ENCODE measurements at regions not wholly inside any gene's neighbourhood (a gene's known extent, or its start where the extent isn't known, plus 50 kb on each side); places are given as distances from the start of the nearest gene placed in this dataset.
A peak's percentile ranks its signal among the peaks of the same experiment; 100 is the strongest.

DNA sequence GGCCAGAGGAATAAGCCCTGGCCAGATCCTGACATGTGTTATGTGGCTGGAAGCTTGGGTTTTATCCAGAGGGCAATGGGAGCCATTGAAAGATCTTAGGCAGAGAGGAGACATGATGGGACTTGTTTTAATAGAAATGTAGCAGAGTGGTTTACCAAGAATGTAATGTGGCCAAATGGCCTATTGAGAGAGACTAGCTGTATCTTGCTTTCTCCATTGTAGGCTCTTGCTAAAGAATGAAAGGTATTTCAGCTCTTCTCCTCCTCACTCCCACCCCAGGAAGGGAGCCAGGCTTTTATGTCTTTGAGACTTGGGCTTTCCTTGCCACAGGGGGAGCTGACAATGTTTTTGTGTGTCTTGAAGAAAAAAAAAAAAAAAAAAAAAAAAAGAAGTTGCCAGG is 82.3 kb downstream of the TRIM29 start:
- no peak for TF ChIP-seq EZH2 (IDR thresholded peaks at IDR 0.05; ENCODE audit: low read depth, unreplicated experiment)
- TF ChIP-seq, protein P1, sequence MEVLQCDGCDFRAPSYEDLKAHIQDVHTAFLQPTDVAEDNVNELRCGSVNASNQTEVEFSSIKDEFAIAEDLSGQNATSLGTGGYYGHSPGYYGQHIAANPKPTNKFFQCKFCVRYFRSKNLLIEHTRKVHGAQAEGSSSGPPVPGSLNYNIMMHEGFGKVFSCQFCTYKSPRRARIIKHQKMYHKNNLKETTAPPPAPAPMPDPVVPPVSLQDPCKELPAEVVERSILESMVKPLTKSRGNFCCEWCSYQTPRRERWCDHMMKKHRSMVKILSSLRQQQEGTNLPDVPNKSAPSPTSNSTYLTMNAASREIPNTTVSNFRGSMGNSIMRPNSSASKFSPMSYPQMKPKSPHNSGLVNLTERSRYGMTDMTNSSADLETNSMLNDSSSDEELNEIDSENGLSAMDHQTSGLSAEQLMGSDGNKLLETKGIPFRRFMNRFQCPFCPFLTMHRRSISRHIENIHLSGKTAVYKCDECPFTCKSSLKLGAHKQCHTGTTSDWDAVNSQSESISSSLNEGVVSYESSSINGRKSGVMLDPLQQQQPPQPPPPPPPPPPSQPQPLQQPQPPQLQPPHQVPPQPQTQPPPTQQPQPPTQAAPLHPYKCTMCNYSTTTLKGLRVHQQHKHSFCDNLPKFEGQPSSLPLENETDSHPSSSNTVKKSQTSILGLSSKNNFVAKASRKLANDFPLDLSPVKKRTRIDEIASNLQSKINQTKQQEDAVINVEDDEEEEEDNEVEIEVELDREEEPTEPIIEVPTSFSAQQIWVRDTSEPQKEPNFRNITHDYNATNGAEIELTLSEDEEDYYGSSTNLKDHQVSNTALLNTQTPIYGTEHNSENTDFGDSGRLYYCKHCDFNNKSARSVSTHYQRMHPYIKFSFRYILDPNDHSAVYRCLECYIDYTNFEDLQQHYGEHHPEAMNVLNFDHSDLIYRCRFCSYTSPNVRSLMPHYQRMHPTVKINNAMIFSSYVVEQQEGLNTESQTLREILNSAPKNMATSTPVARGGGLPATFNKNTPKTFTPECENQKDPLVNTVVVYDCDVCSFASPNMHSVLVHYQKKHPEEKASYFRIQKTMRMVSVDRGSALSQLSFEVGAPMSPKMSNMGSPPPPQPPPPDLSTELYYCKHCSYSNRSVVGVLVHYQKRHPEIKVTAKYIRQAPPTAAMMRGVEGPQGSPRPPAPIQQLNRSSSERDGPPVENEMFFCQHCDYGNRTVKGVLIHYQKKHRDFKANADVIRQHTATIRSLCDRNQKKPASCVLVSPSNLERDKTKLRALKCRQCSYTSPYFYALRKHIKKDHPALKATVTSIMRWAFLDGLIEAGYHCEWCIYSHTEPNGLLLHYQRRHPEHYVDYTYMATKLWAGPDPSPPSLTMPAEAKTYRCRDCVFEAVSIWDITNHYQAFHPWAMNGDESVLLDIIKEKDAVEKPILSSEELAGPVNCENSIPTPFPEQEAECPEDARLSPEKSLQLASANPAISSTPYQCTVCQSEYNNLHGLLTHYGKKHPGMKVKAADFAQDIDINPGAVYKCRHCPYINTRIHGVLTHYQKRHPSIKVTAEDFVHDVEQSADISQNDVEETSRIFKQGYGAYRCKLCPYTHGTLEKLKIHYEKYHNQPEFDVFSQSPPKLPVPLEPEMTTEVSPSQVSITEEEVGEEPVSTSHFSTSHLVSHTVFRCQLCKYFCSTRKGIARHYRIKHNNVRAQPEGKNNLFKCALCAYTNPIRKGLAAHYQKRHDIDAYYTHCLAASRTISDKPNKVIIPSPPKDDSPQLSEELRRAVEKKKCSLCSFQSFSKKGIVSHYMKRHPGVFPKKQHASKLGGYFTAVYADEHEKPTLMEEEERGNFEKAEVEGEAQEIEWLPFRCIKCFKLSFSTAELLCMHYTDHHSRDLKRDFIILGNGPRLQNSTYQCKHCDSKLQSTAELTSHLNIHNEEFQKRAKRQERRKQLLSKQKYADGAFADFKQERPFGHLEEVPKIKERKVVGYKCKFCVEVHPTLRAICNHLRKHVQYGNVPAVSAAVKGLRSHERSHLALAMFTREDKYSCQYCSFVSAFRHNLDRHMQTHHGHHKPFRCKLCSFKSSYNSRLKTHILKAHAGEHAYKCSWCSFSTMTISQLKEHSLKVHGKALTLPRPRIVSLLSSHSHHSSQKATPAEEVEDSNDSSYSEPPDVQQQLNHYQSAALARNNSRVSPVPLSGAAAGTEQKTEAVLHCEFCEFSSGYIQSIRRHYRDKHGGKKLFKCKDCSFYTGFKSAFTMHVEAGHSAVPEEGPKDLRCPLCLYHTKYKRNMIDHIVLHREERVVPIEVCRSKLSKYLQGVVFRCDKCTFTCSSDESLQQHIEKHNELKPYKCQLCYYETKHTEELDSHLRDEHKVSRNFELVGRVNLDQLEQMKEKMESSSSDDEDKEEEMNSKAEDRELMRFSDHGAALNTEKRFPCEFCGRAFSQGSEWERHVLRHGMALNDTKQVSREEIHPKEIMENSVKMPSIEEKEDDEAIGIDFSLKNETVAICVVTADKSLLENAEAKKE (CRISPR knock-in tag; IDR thresholded peaks at IDR 0.05), result peak; percentile 82; the same call in 1 of the 2 replicates
- peaks cover 38% of the 10 kb centered on the region for H3K4me1 Mint-ChIP-seq
- H2AFZ ChIP-seq, result no peak overlapping the region
- H3K4me3 Mint-ChIP-seq, result no peak overlapping the region; the same call in 2 of the 3 replicates
- peaks cover 13% of the 10 kb centered on the region; the same call in 1 of the 2 replicates for H3F3A ChIP-seq (replicated peaks; ENCODE audit: low read depth)
- DNase-seq (ENCODE audit: low spot score) (peak; percentile 59), ATAC-seq (peak; percentile 17; the same call in 2 of the 3 replicates)
- H3K4me3 ChIP-seq, result no peak overlapping the region
- H3K27me3 Mint-ChIP-seq (ENCODE audit: insufficient read depth, low read depth, poor library complexity), result peaks cover 17% of the 10 kb centered on the region
- H3K4me1 ChIP-seq (ENCODE audit: insufficient read depth), result peaks cover 47% of the 10 kb centered on the region
- no peaks in the 10 kb centered on the region for H3K27me3 ChIP-seq (ENCODE audit: insufficient read depth)
- H3K36me3 ChIP-seq (ENCODE audit: insufficient read depth), result no peaks in the 10 kb centered on the region
- no peaks in the 10 kb centered on the region for H4K20me1 ChIP-seq (replicated peaks; ENCODE audit: insufficient read depth)
- peaks cover 28% of the 10 kb centered on the region for H3K9me2 ChIP-seq (ENCODE audit: insufficient read depth)
- H3K27ac Mint-ChIP-seq, result no peak overlapping the region; the same call in 1 of the 2 replicates
- 0 out of 2 replicates have a peak, but pooled peaks cover 4% of the 10 kb centered on the region for H3K79me2 ChIP-seq (replicated peaks; ENCODE audit: insufficient read depth)
- peaks cover 4% of the 10 kb centered on the region; the same call in 1 of the 3 replicates for H3K36me3 Mint-ChIP-seq (ENCODE audit: low read depth)
- no peak overlapping the region for H3K4me2 ChIP-seq
- peak overlapping the region; percentile 53; the same call in 1 of the 2 replicates for H3K27ac ChIP-seq (ENCODE audit: low read depth)
- H3K9me3 Mint-ChIP-seq, result peaks cover 16% of the 10 kb centered on the region

DNA sequence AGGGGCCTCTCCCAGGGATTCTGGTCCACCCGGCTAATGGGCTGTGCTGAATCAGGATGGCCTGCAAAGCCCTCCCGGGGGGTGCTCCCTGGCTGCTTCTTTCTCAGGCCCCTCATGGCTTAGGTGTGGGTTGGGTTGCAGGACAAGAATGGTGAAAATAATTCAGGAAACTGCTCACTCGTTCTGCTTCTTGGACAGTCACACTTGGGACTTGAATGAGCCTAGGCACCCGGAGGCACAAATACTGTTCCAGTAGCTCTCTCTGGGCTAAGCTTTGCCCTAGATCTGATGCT is 83.2 kb downstream of the TRIM29 start:
- H2AFZ ChIP-seq, result no peak overlapping the region
- no peaks in the 10 kb centered on the region for H4K20me1 ChIP-seq (replicated peaks; ENCODE audit: insufficient read depth)
- Mint-ChIP-seq H3K27me3 (ENCODE audit: insufficient read depth, low read depth, poor library complexity) (peaks cover 17% of the 10 kb centered on the region), H3K27ac (no peak overlapping the region), H3K4me3 (no peak overlapping the region), H3K9me3 (peaks cover 16% of the 10 kb centered on the region), H3K4me1 (peaks cover 35% of the 10 kb centered on the region), H3K36me3 (ENCODE audit: low read depth) (peaks cover 4% of the 10 kb centered on the region; the same call in 1 of the 3 replicates)
- no peak overlapping the region for H3K4me2 ChIP-seq
- H3K79me2 ChIP-seq (replicated peaks; ENCODE audit: insufficient read depth), result no peaks in the 10 kb centered on the region
- H3K4me3 ChIP-seq, result no peak overlapping the region
- H3K36me3 ChIP-seq (ENCODE audit: insufficient read depth), result no peaks in the 10 kb centered on the region
- TF ChIP-seq CREB1 (CRISPR knock-in tag; IDR thresholded peaks at IDR 0.05; ENCODE audit: low read depth) (no peak), POLR2AphosphoS5 (IDR thresholded peaks at IDR 0.05; ENCODE audit: low read depth) (no peak), NANOG (IDR thresholded peaks at IDR 0.05; ENCODE audit: borderline replicate concordance) (no peak), EZH2 (IDR thresholded peaks at IDR 0.05; ENCODE audit: low read depth, unreplicated experiment) (no peak), ZNF114 (CRISPR knock-in tag; IDR thresholded peaks at IDR 0.05) (no peak), STAT1 (IDR thresholded peaks at IDR 0.05; ENCODE audit: unreplicated experiment) (no peak)
- TF ChIP-seq, protein P2, sequence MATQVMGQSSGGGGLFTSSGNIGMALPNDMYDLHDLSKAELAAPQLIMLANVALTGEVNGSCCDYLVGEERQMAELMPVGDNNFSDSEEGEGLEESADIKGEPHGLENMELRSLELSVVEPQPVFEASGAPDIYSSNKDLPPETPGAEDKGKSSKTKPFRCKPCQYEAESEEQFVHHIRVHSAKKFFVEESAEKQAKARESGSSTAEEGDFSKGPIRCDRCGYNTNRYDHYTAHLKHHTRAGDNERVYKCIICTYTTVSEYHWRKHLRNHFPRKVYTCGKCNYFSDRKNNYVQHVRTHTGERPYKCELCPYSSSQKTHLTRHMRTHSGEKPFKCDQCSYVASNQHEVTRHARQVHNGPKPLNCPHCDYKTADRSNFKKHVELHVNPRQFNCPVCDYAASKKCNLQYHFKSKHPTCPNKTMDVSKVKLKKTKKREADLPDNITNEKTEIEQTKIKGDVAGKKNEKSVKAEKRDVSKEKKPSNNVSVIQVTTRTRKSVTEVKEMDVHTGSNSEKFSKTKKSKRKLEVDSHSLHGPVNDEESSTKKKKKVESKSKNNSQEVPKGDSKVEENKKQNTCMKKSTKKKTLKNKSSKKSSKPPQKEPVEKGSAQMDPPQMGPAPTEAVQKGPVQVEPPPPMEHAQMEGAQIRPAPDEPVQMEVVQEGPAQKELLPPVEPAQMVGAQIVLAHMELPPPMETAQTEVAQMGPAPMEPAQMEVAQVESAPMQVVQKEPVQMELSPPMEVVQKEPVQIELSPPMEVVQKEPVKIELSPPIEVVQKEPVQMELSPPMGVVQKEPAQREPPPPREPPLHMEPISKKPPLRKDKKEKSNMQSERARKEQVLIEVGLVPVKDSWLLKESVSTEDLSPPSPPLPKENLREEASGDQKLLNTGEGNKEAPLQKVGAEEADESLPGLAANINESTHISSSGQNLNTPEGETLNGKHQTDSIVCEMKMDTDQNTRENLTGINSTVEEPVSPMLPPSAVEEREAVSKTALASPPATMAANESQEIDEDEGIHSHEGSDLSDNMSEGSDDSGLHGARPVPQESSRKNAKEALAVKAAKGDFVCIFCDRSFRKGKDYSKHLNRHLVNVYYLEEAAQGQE (IDR thresholded peaks at IDR 0.05; ENCODE audit: unreplicated experiment), result no peak
- peaks cover 39% of the 10 kb centered on the region for H3K4me1 ChIP-seq (ENCODE audit: insufficient read depth)
- H3K27ac ChIP-seq (ENCODE audit: low read depth), result no peak overlapping the region
- peaks cover 13% of the 10 kb centered on the region; the same call in 1 of the 2 replicates for H3F3A ChIP-seq (replicated peaks; ENCODE audit: low read depth)
- H3K27me3 ChIP-seq (ENCODE audit: insufficient read depth), result no peaks in the 10 kb centered on the region
- DNase-seq (ENCODE audit: low spot score), result no peak
- H3K9me2 ChIP-seq (ENCODE audit: insufficient read depth), result peaks cover 28% of the 10 kb centered on the region
- ATAC-seq, result no peak
